NB4 (cell line): ENCODE measurements at regions not wholly inside any gene's neighbourhood (a gene's known extent, or its start where the extent isn't known, plus 50 kb on each side); places are given as distances from the start of the nearest gene placed in this dataset.

Source experiments
- TF ChIP-seq, protein P1 (sequence below): IDR thresholded peaks from one replicate; pipeline ENCODE4 v1.5.1; 2012; ENCODE audit warnings: low read depth, low read length
- TF ChIP-seq, protein P2 (sequence below): IDR thresholded peaks from 2 replicates; pipeline ENCODE4 v1.6.1; 2011; ENCODE audit warnings: low read depth, low read length

DNA sequence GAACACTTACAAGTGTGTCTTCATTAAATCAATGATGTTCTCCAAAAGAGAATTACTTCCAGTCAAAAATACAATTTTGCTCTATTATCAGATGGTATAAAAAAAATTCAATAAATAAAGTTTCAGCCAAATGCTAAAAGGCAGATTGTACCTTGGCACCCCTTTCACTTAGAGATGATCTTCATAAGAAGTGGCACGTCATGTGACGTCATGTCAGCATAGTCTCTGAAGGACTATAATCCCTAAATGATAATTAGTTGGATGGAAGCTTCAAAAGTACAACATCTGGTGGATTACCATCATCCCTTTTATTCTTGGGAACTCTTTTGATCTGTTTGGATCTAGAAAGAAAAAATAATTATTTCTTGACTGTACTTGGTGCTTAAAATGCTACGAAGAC, 335.5 kb upstream of the EDNRB start:
- TF ChIP-seq, protein P1, sequence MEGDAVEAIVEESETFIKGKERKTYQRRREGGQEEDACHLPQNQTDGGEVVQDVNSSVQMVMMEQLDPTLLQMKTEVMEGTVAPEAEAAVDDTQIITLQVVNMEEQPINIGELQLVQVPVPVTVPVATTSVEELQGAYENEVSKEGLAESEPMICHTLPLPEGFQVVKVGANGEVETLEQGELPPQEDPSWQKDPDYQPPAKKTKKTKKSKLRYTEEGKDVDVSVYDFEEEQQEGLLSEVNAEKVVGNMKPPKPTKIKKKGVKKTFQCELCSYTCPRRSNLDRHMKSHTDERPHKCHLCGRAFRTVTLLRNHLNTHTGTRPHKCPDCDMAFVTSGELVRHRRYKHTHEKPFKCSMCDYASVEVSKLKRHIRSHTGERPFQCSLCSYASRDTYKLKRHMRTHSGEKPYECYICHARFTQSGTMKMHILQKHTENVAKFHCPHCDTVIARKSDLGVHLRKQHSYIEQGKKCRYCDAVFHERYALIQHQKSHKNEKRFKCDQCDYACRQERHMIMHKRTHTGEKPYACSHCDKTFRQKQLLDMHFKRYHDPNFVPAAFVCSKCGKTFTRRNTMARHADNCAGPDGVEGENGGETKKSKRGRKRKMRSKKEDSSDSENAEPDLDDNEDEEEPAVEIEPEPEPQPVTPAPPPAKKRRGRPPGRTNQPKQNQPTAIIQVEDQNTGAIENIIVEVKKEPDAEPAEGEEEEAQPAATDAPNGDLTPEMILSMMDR, result no peak
- TF ChIP-seq, protein P2, sequence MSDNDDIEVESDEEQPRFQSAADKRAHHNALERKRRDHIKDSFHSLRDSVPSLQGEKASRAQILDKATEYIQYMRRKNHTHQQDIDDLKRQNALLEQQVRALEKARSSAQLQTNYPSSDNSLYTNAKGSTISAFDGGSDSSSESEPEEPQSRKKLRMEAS, result no peak
